ENCODE measurements at regions not wholly inside any gene's neighbourhood (a gene's known extent, or its start where the extent isn't known, plus 50 kb on each side); places are given as distances from the start of the nearest gene placed in this dataset.
"Not testable (repeated sequence)": the region's sequence is repeated elsewhere in the genome, so short reads cannot be mapped to it uniquely, and the experiment has no call there.

GRCh38 chr6:149139782-149140136 is 177.8 kb upstream of the TAB2 start:
- DNase-seq, result no peak
- peaks cover 0 to 6% (median 4%) of the 10 kb centered on the region in 3 donors for H3K36me3 Mint-ChIP-seq
- H3K27ac Mint-ChIP-seq, result peak overlapping the region; percentile 76 to 94 (median 92)
- H3K9me3 Mint-ChIP-seq, result no peaks in the 10 kb centered on the region
- peaks cover 0 to 1% (median 0%) of the 10 kb centered on the region in 3 donors for H3K27me3 Mint-ChIP-seq (ENCODE audit: low read depth in 3 of 3)
- peak overlapping the region; percentile 55 to 85 (median 76) for H3K4me3 Mint-ChIP-seq
- peaks cover 15 to 26% of the 10 kb centered on the region in 2 donors for H3K4me1 Mint-ChIP-seq

- DNase-seq, result peak; percentile 55 to 61 (median 60)
- Mint-ChIP-seq H3K9me3 (no peaks in the 10 kb centered on the region), H3K4me3 (peak overlapping the region; percentile 55 to 85 (median 76)), H3K27ac (peak overlapping the region; percentile 76 to 94 (median 92)), H3K36me3 (peaks cover 0 to 6% (median 4%) of the 10 kb centered on the region in 3 donors), H3K4me1 (peaks cover 15 to 26% of the 10 kb centered on the region in 2 donors), H3K27me3 (ENCODE audit: low read depth in 3 of 3) (peaks cover 0 to 1% (median 0%) of the 10 kb centered on the region in 3 donors)
These were observed 177.2 kb upstream of the TAB2 start for GRCh38 chr6:149140137-149140909.

- H3K4me3 Mint-ChIP-seq, result peak overlapping the region; percentile 55 to 85 (median 76)
- H3K27me3 Mint-ChIP-seq (ENCODE audit: low read depth in 3 of 3), result peaks cover 0 to 2% (median 1%) of the 10 kb centered on the region in 3 donors
- H3K4me1 Mint-ChIP-seq, result peaks cover 15 to 26% of the 10 kb centered on the region in 2 donors
- DNase-seq, result peak in 2 of 3 donors; percentile 20 to 32
- no peaks in the 10 kb centered on the region for H3K9me3 Mint-ChIP-seq
- peak overlapping the region; percentile 76 to 94 (median 92) for H3K27ac Mint-ChIP-seq
- peaks cover 0 to 6% (median 4%) of the 10 kb centered on the region in 3 donors for H3K36me3 Mint-ChIP-seq
These were observed 176.6 kb upstream of the TAB2 start for GRCh38 chr6:149140910-149141290.

GRCh38 chr6:149142924-149143429 is 174.5 kb upstream of the TAB2 start:
- H3K4me1 Mint-ChIP-seq, result peaks cover 16 to 45% of the 10 kb centered on the region in 2 donors
- H3K27me3 Mint-ChIP-seq (ENCODE audit: low read depth in 3 of 3), result peaks cover 0 to 2% (median 1%) of the 10 kb centered on the region in 3 donors
- peaks cover 0 to 6% (median 4%) of the 10 kb centered on the region in 3 donors for H3K36me3 Mint-ChIP-seq
- H3K27ac Mint-ChIP-seq, result no peak overlapping the region
- H3K9me3 Mint-ChIP-seq, result no peaks in the 10 kb centered on the region
- DNase-seq, result no peak
- H3K4me3 Mint-ChIP-seq, result no peak overlapping the region

- peak overlapping the region in 3 of 6 donors; percentile 36 to 63 (median 43) for H3K27ac Mint-ChIP-seq
These were observed 171.7 kb upstream of the TAB2 start for GRCh38 chr6:149145800-149146199.

GRCh38 chr6:149147195-149147594 is 170.3 kb upstream of the TAB2 start:
- Mint-ChIP-seq H3K4me3 (peak overlapping the region in 1 of 5 donors; percentile 54), H3K4me1 (peaks cover 6 to 35% of the 10 kb centered on the region in 2 donors)

More at GRCh38 chr6:149145800-149146199, 171.7 kb upstream of the TAB2 start:
- peaks cover 8 to 46% of the 10 kb centered on the region in 2 donors for H3K4me1 Mint-ChIP-seq
- H3K9me3 Mint-ChIP-seq; H3K27me3 Mint-ChIP-seq (ENCODE audit: low read depth in 3 of 3); H3K4me3 Mint-ChIP-seq; DNase-seq; H3K36me3 Mint-ChIP-seq: not testable (repeated sequence)

GRCh38 chr6:149147938-149148718 is 169.4 kb upstream of the TAB2 start:
- DNase-seq, result peak; percentile 36 to 45 (median 45)
- Mint-ChIP-seq H3K4me1 (peaks cover 6 to 36% of the 10 kb centered on the region in 2 donors), H3K27ac (peak overlapping the region in 5 of 6 donors; percentile 14 to 73 (median 66))

More at GRCh38 chr6:149147195-149147594, 170.3 kb upstream of the TAB2 start:
- Mint-ChIP-seq H3K27me3 (ENCODE audit: low read depth in 3 of 3) (peaks cover 0 to 7% (median 0%) of the 10 kb centered on the region in 3 donors), H3K36me3 (peaks cover 0 to 6% (median 2%) of the 10 kb centered on the region in 3 donors), H3K9me3 (no peaks in the 10 kb centered on the region), H3K27ac (peak overlapping the region in 4 of 6 donors; percentile 9 to 74 (median 52))
- DNase-seq, result no peak

GRCh38 chr6:149149653-149150052 is 167.9 kb upstream of the TAB2 start:
- H3K27ac Mint-ChIP-seq, result no peak overlapping the region
- H3K4me3 Mint-ChIP-seq, result no peak overlapping the region
- DNase-seq, result no peak
- peaks cover 6 to 51% of the 10 kb centered on the region in 2 donors for H3K4me1 Mint-ChIP-seq
- H3K9me3 Mint-ChIP-seq, result peaks cover 0 to 1% (median 0%) of the 10 kb centered on the region in 6 donors
- no peaks in the 10 kb centered on the region for H3K36me3 Mint-ChIP-seq
- peaks cover 0 to 7% (median 2%) of the 10 kb centered on the region in 3 donors for H3K27me3 Mint-ChIP-seq (ENCODE audit: low read depth in 3 of 3)

More at GRCh38 chr6:149147938-149148718, 169.4 kb upstream of the TAB2 start:
- H3K4me3 Mint-ChIP-seq, result peak overlapping the region in 3 of 5 donors; percentile 4 to 74 (median 19)
- peaks cover 0 to 7% (median 1%) of the 10 kb centered on the region in 3 donors for H3K27me3 Mint-ChIP-seq (ENCODE audit: low read depth in 3 of 3)
- peaks cover 0 to 6% (median 0%) of the 10 kb centered on the region in 3 donors for H3K36me3 Mint-ChIP-seq
- H3K9me3 Mint-ChIP-seq, result peaks cover 0 to 1% (median 0%) of the 10 kb centered on the region in 6 donors

- H3K4me1 Mint-ChIP-seq, result peaks cover 6 to 53% of the 10 kb centered on the region in 2 donors
- peaks cover 0 to 1% (median 0%) of the 10 kb centered on the region in 6 donors for H3K9me3 Mint-ChIP-seq
- no peak overlapping the region for H3K27ac Mint-ChIP-seq
- peaks cover 0 to 7% (median 2%) of the 10 kb centered on the region in 3 donors for H3K27me3 Mint-ChIP-seq (ENCODE audit: low read depth in 3 of 3)
- H3K4me3 Mint-ChIP-seq, result no peak overlapping the region
- no peak for DNase-seq
- no peaks in the 10 kb centered on the region for H3K36me3 Mint-ChIP-seq
These were observed 167.2 kb upstream of the TAB2 start for GRCh38 chr6:149150301-149150700.

- Mint-ChIP-seq H3K4me1 (peaks cover 6 to 53% of the 10 kb centered on the region in 2 donors), H3K36me3 (no peaks in the 10 kb centered on the region), H3K27ac (no peak overlapping the region), H3K27me3 (ENCODE audit: low read depth in 3 of 3) (peaks cover 0 to 5% (median 2%) of the 10 kb centered on the region in 3 donors), H3K4me3 (no peak overlapping the region), H3K9me3 (peaks cover 0 to 1% (median 0%) of the 10 kb centered on the region in 6 donors)
- DNase-seq, result no peak
These were observed 166.6 kb upstream of the TAB2 start for GRCh38 chr6:149150801-149151398.

GRCh38 chr6:149152521-149152920 is 165.0 kb upstream of the TAB2 start:
- Mint-ChIP-seq H3K36me3 (peaks cover 0 to 2% (median 0%) of the 10 kb centered on the region in 3 donors), H3K27ac (peak overlapping the region in 1 of 6 donors; percentile 31), H3K9me3 (peaks cover 0 to 1% (median 0%) of the 10 kb centered on the region in 6 donors), H3K4me3 (no peak overlapping the region), H3K4me1 (peaks cover 5 to 37% of the 10 kb centered on the region in 2 donors), H3K27me3 (ENCODE audit: low read depth in 3 of 3) (peaks cover 0 to 5% (median 2%) of the 10 kb centered on the region in 3 donors)
- DNase-seq, result no peak

- DNase-seq, result no peak
- Mint-ChIP-seq H3K4me1 (peaks cover 4 to 33% of the 10 kb centered on the region in 2 donors), H3K9me3 (peaks cover 0 to 1% (median 0%) of the 10 kb centered on the region in 6 donors), H3K36me3 (peaks cover 0 to 2% (median 0%) of the 10 kb centered on the region in 3 donors), H3K27ac (peak overlapping the region in 4 of 6 donors; percentile 47 to 80 (median 64)), H3K27me3 (ENCODE audit: low read depth in 3 of 3) (peaks cover 0 to 5% (median 2%) of the 10 kb centered on the region in 3 donors), H3K4me3 (peak overlapping the region in 1 of 5 donors; percentile 44)
These were observed 164.4 kb upstream of the TAB2 start for GRCh38 chr6:149153100-149153499.

GRCh38 chr6:149153693-149154092 is 163.8 kb upstream of the TAB2 start:
- Mint-ChIP-seq H3K27ac (peak overlapping the region in 2 of 6 donors; percentile 63 to 80), H3K9me3 (peaks cover 0 to 1% (median 0%) of the 10 kb centered on the region in 6 donors), H3K4me1 (peaks cover 0 to 27% of the 10 kb centered on the region in 2 donors), H3K4me3 (peak overlapping the region in 1 of 5 donors; percentile 44), H3K36me3 (peaks cover 0 to 2% (median 0%) of the 10 kb centered on the region in 3 donors), H3K27me3 (ENCODE audit: low read depth in 3 of 3) (peaks cover 0 to 5% (median 2%) of the 10 kb centered on the region in 3 donors)
- no peak for DNase-seq

All from immature natural killer cell (primary cell).